HepG2 (cell line): ENCODE measurements at regions not wholly inside any gene's neighbourhood (a gene's known extent, or its start where the extent isn't known, plus 50 kb on each side); places are given as distances from the start of the nearest gene placed in this dataset.

Experiments
- ATAC-seq: fragments of 200-7000 bp; cut with Tn5 transposase; 3 replicates; pipeline ENCODE4 v1.9.1; 2020; ENCODE audit warnings: mild to moderate bottlenecking, moderate library complexity
- BruUV-seq: library from RNA; stranded (reverse); fragments of 400-500 nt; replicated peaks from 2 replicates; lab custom pipeline; 2021; lab: Mats Ljungman, UMichigan
- CTCF ChIA-PET: fragments of 300-600 bp; formaldehyde crosslinking; extraction: SDS; loops from one replicate; lab custom pipeline; 2021; ENCODE audit warnings: low total read pairs, inconsistent platforms, low intra/inter-chr PET ratio; lab: Yijun Ruan, JAX
- POLR2A ChIA-PET: fragments of 350-600 bp; sonication (Branson Sonifier 250); formaldehyde crosslinking; loops from one replicate; lab custom pipeline; 2020; ENCODE audit warnings: antibody characterized with exemption, inconsistent platforms; lab: Yijun Ruan, JAX
- DNase-seq: peaks from one replicate; pipeline ENCODE4 v3.0.0-alpha.2; 2015; ENCODE audit warnings: low spot score
- FAIRE-seq: peaks from 3 replicates; lab custom pipeline; 2011; peaks lifted over from hg19 to GRCh38; lab: Jason Lieb, UNC
- H2AFZ ChIP-seq: one replicate; pipeline ENCODE4 v1.6.1; 2011; ENCODE audit warnings: low read length, inconsistent platforms
- H3K27ac ChIP-seq: fragments of 300-600 bp; 3 replicates; pipeline ENCODE4 v1.8.0; 2011; ENCODE audit warnings: mixed run types, mild to moderate bottlenecking, mixed read lengths, low read length, inconsistent platforms; ENCODE audit not compliant: insufficient read depth; ENCODE audit errors: extremely low read length
- H3K27me3 ChIP-seq, 2 experiments: fragments of 200-600 bp in 1 of 2; 2 replicates in 1 of 2; 3 replicates in 1 of 2; pipeline versions ENCODE4 v1.6.0 to v1.8.0; 2011; ENCODE audit warnings: low read length in 2 of 2, mild to moderate bottlenecking in 2 of 2, moderate library complexity in 2 of 2, inconsistent platforms in 1 of 2; ENCODE audit not compliant: insufficient read depth in 2 of 2, control insufficient read depth in 1 of 2
- H3K36me3 ChIP-seq, 2 experiments: fragments of 200-600 bp in 1 of 2; replicated peaks in 1 of 2; 2 replicates in 1 of 2; 3 replicates in 1 of 2; pipeline versions ENCODE4 v1.5.1 to v1.8.0; 2011; ENCODE audit warnings: low read length in 2 of 2, inconsistent platforms in 1 of 2; ENCODE audit not compliant: insufficient read depth in 2 of 2, control insufficient read depth in 1 of 2
- H3K4me1 ChIP-seq: 2 replicates; pipeline ENCODE4 v1.5.1; 2012; ENCODE audit warnings: low read length, inconsistent platforms; ENCODE audit not compliant: insufficient read depth
- H3K4me2 ChIP-seq: 2 replicates; pipeline ENCODE4 v1.6.0; 2011; ENCODE audit warnings: low read depth, low read length, inconsistent platforms
- H3K4me3 ChIP-seq, 3 experiments: fragments of 200-600 bp in 1 of 3; sonication (generic), shearing (Covaris generic) in 1 of 3; replicated peaks in 1 of 3; 2 replicates each; pipeline ENCODE4 v1.5.1; 2011 to 2016; ENCODE audit warnings: low read length in 3 of 3, inconsistent platforms in 2 of 3, low read depth in 2 of 3, mild to moderate bottlenecking in 2 of 3, control low read depth in 1 of 3, mixed read lengths in 1 of 3; ENCODE audit not compliant: insufficient read depth in 1 of 3
- H3K79me2 ChIP-seq: one replicate; pipeline ENCODE4 v1.6.1; 2011; ENCODE audit warnings: low read length, inconsistent platforms; ENCODE audit not compliant: insufficient read depth
- H3K9ac ChIP-seq: 2 replicates; pipeline ENCODE4 v1.6.0; 2011; ENCODE audit warnings: mild to moderate bottlenecking, low read depth, low read length, inconsistent platforms; ENCODE audit not compliant: insufficient read depth
- H3K9me3 ChIP-seq: 2 replicates; pipeline ENCODE4 v1.5.1; 2012; ENCODE audit warnings: mild to moderate bottlenecking, low read length
- H4K20me1 ChIP-seq: 2 replicates; pipeline ENCODE4 v1.6.0; 2011; ENCODE audit warnings: inconsistent platforms, mild to moderate bottlenecking, low read length, moderate library complexity; ENCODE audit not compliant: insufficient read depth
- FOXC1 ChIP-seq: sonication (generic); formaldehyde crosslinking; IDR thresholded peaks from 2 replicates; pipeline ENCODE4 v1.8.0; 2022; ENCODE audit warnings: mild to moderate bottlenecking, missing genetic modification reagents, borderline replicate concordance
- HNRNPLL ChIP-seq: fragments of 200-400 bp; formaldehyde crosslinking; IDR thresholded peaks from 2 replicates; pipeline ENCODE4 v1.6.1; 2017; ENCODE audit warnings: mild to moderate bottlenecking, low read depth, low read length; ENCODE audit not compliant: poor library complexity, severe bottlenecking
- JARID2 ChIP-seq: sonication (generic); formaldehyde crosslinking; IDR thresholded peaks from 2 replicates; pipeline ENCODE4 v1.8.1; 2023; ENCODE audit warnings: missing genetic modification reagents, inconsistent platforms; ENCODE audit not compliant: insufficient replicate concordance
- LCORL ChIP-seq, 2 experiments: fragments of 450-650 bp in 1 of 2; sonication (generic) in 1 of 2; formaldehyde crosslinking in 1 of 2; IDR thresholded peaks; 2 replicates each; pipeline versions ENCODE4 v1.5.0 to v1.6.1; 2017 to 2020; ENCODE audit warnings: antibody characterized with exemption in 1 of 2, missing genetic modification reagents in 1 of 2
- SALL2 ChIP-seq: sonication (generic); formaldehyde crosslinking; IDR thresholded peaks from 2 replicates; pipeline ENCODE4 v1.8.1; 2023; ENCODE audit warnings: mild to moderate bottlenecking, missing genetic modification reagents, inconsistent platforms
- SUZ12 ChIP-seq: fragments of 150-350 bp; IDR thresholded peaks from 2 replicates; pipeline ENCODE4 v1.6.1; 2014; ENCODE audit warnings: low read depth, low read length
- ZFY ChIP-seq: sonication (generic); formaldehyde crosslinking; IDR thresholded peaks from 2 replicates; pipeline ENCODE4 v1.4.0; 2020; ENCODE audit warnings: missing genetic modification reagents
- ZNF138 ChIP-seq: sonication (generic); formaldehyde crosslinking; IDR thresholded peaks from 2 replicates; pipeline ENCODE4 v1.5.0; 2020; ENCODE audit warnings: mild to moderate bottlenecking, low read depth, missing genetic modification reagents
- ZNF274 ChIP-seq: sonication (generic); formaldehyde crosslinking; IDR thresholded peaks from 2 replicates; pipeline ENCODE4 v1.5.1; 2020; ENCODE audit warnings: mild to moderate bottlenecking, missing genetic modification reagents
- ZNF557 ChIP-seq: sonication (generic); formaldehyde crosslinking; IDR thresholded peaks from 2 replicates; pipeline ENCODE4 v1.4.0; 2020; ENCODE audit warnings: missing genetic modification reagents
- ZNF660 ChIP-seq: sonication (generic); formaldehyde crosslinking; IDR thresholded peaks from 2 replicates; pipeline ENCODE4 v1.5.1; 2020; ENCODE audit warnings: mild to moderate bottlenecking, low read depth, missing genetic modification reagents, borderline replicate concordance
- ZNF891 ChIP-seq: sonication (generic); formaldehyde crosslinking; IDR thresholded peaks from 2 replicates; pipeline ENCODE4 v1.5.0; 2020; ENCODE audit warnings: mild to moderate bottlenecking, missing genetic modification reagents
- WGBS: methylation state at CpG from one replicate; pipeline ENCODE4 v1.1.6; 2017; ENCODE audit warnings: low lambda C conversion rate; 5-methylcytosine and 5-hydroxymethylcytosine counted together
- in situ Hi-C: cut with HindIII; loops from 2 replicates; pipeline ENCODE4 v1.10.0; 2017; ENCODE audit warnings: low pct_unique_long_range_greater_than_20kb; ENCODE audit not compliant: extremely low pct_ligation_motif_present
- intact Hi-C: fragments of 100-400 bp; cut with micrococcal nuclease; formaldehyde crosslinking; loops from one replicate; pipeline ENCODE4 v1.10.0; 2022; ENCODE audit not compliant: unreplicated experiment
- TF ChIP-seq, protein P1 (sequence below): sonication (generic); formaldehyde crosslinking; conservative IDR thresholded peaks from 2 replicates; pipeline ENCODE4 v1.4.0; 2020; ENCODE audit warnings: missing genetic modification reagents
- TF ChIP-seq, protein P2 (sequence below): sonication (generic); formaldehyde crosslinking; IDR thresholded peaks from 2 replicates; pipeline ENCODE4 v1.4.0; 2020; ENCODE audit warnings: mild to moderate bottlenecking, low read depth, missing genetic modification reagents

- Histone ChIP-seq H3K27me3 (peaks cover 0 to 7% of the 10 kb centered on the region in 2 experiments; a peak in 1 of 5 replicates), H3K36me3 (no peaks in the 10 kb centered on the region), H3K27ac (no peak overlapping the region), H3K4me1 (no peaks in the 10 kb centered on the region), H3K79me2 (no peaks in the 10 kb centered on the region), H2AFZ (no peak overlapping the region), H3K9me3 (no peaks in the 10 kb centered on the region), H3K9ac (no peak overlapping the region), H4K20me1 (no peaks in the 10 kb centered on the region), H3K4me2 (no peak overlapping the region), H3K4me3 (no peak overlapping the region)
- intact Hi-C loops (no loop called here), in situ Hi-C loops (no loop called here)
- ChIA-PET POLR2A (no interaction called here), CTCF (no interaction called here)
- ATAC-seq (no peak), FAIRE-seq (no peak), DNase-seq (no peak)
- 28% methylated on average over 3 of the region's 3 CpGs for WGBS
- BruUV-seq: no TSS peak
- TF ChIP-seq ZFY (CRISPR knock-in tag) (no peak), ZNF660 (no peak)
These were observed 89.1 kb upstream of the VASH1 start for GRCh38 chr14:76672123-76672522.

GRCh38 chr14:76673261-76673660 is 88.0 kb upstream of the VASH1 start:
- BruUV-seq: no TSS peak
- no peaks in the 10 kb centered on the region for H3K36me3 ChIP-seq
- intact Hi-C loops (no loop called here), in situ Hi-C loops (no loop called here)
- no peak overlapping the region for H2AFZ ChIP-seq
- no peak overlapping the region for H3K27ac ChIP-seq
- ATAC-seq: no peak
- no peaks in the 10 kb centered on the region for H4K20me1 ChIP-seq
- no peaks in the 10 kb centered on the region for H3K4me1 ChIP-seq
- TF ChIP-seq SALL2 (CRISPR knock-in tag) (no peak), ZNF138 (CRISPR knock-in tag) (no peak), ZNF557 (no peak), LCORL (IDR thresholded peaks at IDR 0.05) (no peak), LCORL (CRISPR knock-in tag; IDR thresholded peaks at IDR 0.05) (no peak), HNRNPLL (no peak), SUZ12 (no peak), ZNF891 (CRISPR knock-in tag) (no peak), FOXC1 (CRISPR knock-in tag) (no peak), ZNF274 (CRISPR knock-in tag) (no peak), JARID2 (CRISPR knock-in tag) (no peak)
- TF ChIP-seq, protein P1, sequence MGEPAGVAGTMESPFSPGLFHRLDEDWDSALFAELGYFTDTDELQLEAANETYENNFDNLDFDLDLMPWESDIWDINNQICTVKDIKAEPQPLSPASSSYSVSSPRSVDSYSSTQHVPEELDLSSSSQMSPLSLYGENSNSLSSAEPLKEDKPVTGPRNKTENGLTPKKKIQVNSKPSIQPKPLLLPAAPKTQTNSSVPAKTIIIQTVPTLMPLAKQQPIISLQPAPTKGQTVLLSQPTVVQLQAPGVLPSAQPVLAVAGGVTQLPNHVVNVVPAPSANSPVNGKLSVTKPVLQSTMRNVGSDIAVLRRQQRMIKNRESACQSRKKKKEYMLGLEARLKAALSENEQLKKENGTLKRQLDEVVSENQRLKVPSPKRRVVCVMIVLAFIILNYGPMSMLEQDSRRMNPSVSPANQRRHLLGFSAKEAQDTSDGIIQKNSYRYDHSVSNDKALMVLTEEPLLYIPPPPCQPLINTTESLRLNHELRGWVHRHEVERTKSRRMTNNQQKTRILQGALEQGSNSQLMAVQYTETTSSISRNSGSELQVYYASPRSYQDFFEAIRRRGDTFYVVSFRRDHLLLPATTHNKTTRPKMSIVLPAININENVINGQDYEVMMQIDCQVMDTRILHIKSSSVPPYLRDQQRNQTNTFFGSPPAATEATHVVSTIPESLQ (CRISPR knock-in tag): no peak
- TF ChIP-seq, protein P2, sequence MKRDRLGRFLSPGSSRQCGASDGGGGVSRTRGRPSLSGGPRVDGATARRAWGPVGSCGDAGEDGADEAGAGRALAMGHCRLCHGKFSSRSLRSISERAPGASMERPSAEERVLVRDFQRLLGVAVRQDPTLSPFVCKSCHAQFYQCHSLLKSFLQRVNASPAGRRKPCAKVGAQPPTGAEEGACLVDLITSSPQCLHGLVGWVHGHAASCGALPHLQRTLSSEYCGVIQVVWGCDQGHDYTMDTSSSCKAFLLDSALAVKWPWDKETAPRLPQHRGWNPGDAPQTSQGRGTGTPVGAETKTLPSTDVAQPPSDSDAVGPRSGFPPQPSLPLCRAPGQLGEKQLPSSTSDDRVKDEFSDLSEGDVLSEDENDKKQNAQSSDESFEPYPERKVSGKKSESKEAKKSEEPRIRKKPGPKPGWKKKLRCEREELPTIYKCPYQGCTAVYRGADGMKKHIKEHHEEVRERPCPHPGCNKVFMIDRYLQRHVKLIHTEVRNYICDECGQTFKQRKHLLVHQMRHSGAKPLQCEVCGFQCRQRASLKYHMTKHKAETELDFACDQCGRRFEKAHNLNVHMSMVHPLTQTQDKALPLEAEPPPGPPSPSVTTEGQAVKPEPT (CRISPR knock-in tag): no peak
- no peaks in the 10 kb centered on the region for H3K9me3 ChIP-seq
- DNase-seq: no peak
- FAIRE-seq: no peak
- no peak overlapping the region for H3K9ac ChIP-seq
- no peaks in the 10 kb centered on the region for H3K79me2 ChIP-seq
- CTCF ChIA-PET: no interaction called here
- POLR2A ChIA-PET: no interaction called here
- peaks cover 0 to 7% of the 10 kb centered on the region in 2 experiments; a peak in 2 of 5 replicates for H3K27me3 ChIP-seq
- no peak overlapping the region for H3K4me3 ChIP-seq
- 73% methylated on average over 3 of the region's 3 CpGs for WGBS
- H3K4me2 ChIP-seq: no peak overlapping the region
